ENCODE measurements at regions not wholly inside any gene's neighbourhood (a gene's known extent, or its start where the extent isn't known, plus 50 kb on each side); places are given as distances from the start of the nearest gene placed in this dataset.
"Not testable (repeated sequence)": the region's sequence is repeated elsewhere in the genome, so short reads cannot be mapped to it uniquely, and the experiment has no call there.

GRCh38 chr4:24212642-24213041 lies 322.8 kb upstream of the PPARGC1A start:
- no peak for DNase-seq (ENCODE audit: low read depth in 4 of 4, low spot score in 2 of 4)

- no peak for DNase-seq (ENCODE audit: low read depth in 4 of 4, low spot score in 2 of 4)
Measured at GRCh38 chr4:24211856-24212255, 322.0 kb upstream of the PPARGC1A start.

- no peak for DNase-seq (ENCODE audit: low read depth in 4 of 4, low spot score in 2 of 4)
Measured at GRCh38 chr4:24210332-24210902, 320.6 kb upstream of the PPARGC1A start.

GRCh38 chr4:24209906-24210305 lies 320.1 kb upstream of the PPARGC1A start:
- DNase-seq (ENCODE audit: low read depth in 4 of 4, low spot score in 2 of 4) = no peak

- no peak for DNase-seq (ENCODE audit: low read depth in 4 of 4, low spot score in 2 of 4)
Measured at GRCh38 chr4:24209131-24209530, 319.3 kb upstream of the PPARGC1A start.

- DNase-seq (ENCODE audit: low read depth in 4 of 4, low spot score in 2 of 4) = no peak
Measured at GRCh38 chr4:24208691-24209090, 318.8 kb upstream of the PPARGC1A start.

GRCh38 chr4:24204708-24205107 lies 314.9 kb upstream of the PPARGC1A start:
- DNase-seq (ENCODE audit: low read depth in 4 of 4, low spot score in 2 of 4) = not testable (repeated sequence)

GRCh38 chr4:24203926-24204325 lies 314.1 kb upstream of the PPARGC1A start:
- no peak for DNase-seq (ENCODE audit: low read depth in 4 of 4, low spot score in 2 of 4)

- DNase-seq (ENCODE audit: low read depth in 4 of 4, low spot score in 2 of 4) = no peak
Measured at GRCh38 chr4:24202579-24202978, 312.7 kb upstream of the PPARGC1A start.

GRCh38 chr4:24197955-24198354 lies 308.1 kb upstream of the PPARGC1A start:
- DNase-seq (ENCODE audit: low read depth in 4 of 4, low spot score in 2 of 4) = no peak

- no peak for DNase-seq (ENCODE audit: low read depth in 4 of 4, low spot score in 2 of 4)
Measured at GRCh38 chr4:24196785-24197184, 306.9 kb upstream of the PPARGC1A start.

GRCh38 chr4:24195991-24196736 lies 306.3 kb upstream of the PPARGC1A start:
- no peak for DNase-seq (ENCODE audit: low read depth in 4 of 4, low spot score in 2 of 4)

GRCh38 chr4:24192018-24192641 lies 302.3 kb upstream of the PPARGC1A start:
- no peak for DNase-seq (ENCODE audit: low read depth in 4 of 4, low spot score in 2 of 4)

- DNase-seq (ENCODE audit: low read depth in 4 of 4, low spot score in 2 of 4) = no peak
Measured at GRCh38 chr4:24190761-24191695, 301.2 kb upstream of the PPARGC1A start.

- no peak for DNase-seq (ENCODE audit: low read depth in 4 of 4, low spot score in 2 of 4)
Measured at GRCh38 chr4:24188459-24188858, 298.6 kb upstream of the PPARGC1A start.

- DNase-seq (ENCODE audit: low read depth in 4 of 4, low spot score in 2 of 4) = no peak
Measured at GRCh38 chr4:24186466-24186865, 296.6 kb upstream of the PPARGC1A start.

- DNase-seq (ENCODE audit: low read depth in 4 of 4, low spot score in 2 of 4) = no peak
Measured at GRCh38 chr4:24181005-24181404, 291.2 kb upstream of the PPARGC1A start.

GRCh38 chr4:24180586-24180985 lies 290.7 kb upstream of the PPARGC1A start:
- no peak for DNase-seq (ENCODE audit: low read depth in 4 of 4, low spot score in 2 of 4)

GRCh38 chr4:24179201-24179840 lies 289.5 kb upstream of the PPARGC1A start:
- no peak for DNase-seq (ENCODE audit: low read depth in 4 of 4, low spot score in 2 of 4)

- not testable (repeated sequence) for DNase-seq (ENCODE audit: low read depth in 4 of 4, low spot score in 2 of 4)
Measured at GRCh38 chr4:24177443-24177842, 287.6 kb upstream of the PPARGC1A start.

Data from left renal cortex interstitium (tissue), 4 donors.